Liver (tissue), 8 donors: ENCODE measurements at regions not wholly inside any gene's neighbourhood (a gene's known extent, or its start where the extent isn't known, plus 50 kb on each side); places are given as distances from the start of the nearest gene placed in this dataset.

Experiments
- DNase-seq: peaks from one replicate; pipeline ENCODE4 v3.0.0-alpha.2; 2017; ENCODE audit warnings: low spot score
- H3K27ac ChIP-seq, 2 donors: one replicate each; pipeline ENCODE4 v1.7.0; 2013; ENCODE audit warnings: inconsistent platforms in 2 of 2, low read length in 2 of 2, control low read depth in 1 of 2, low read depth in 1 of 2, mild to moderate bottlenecking in 1 of 2
- H3K27me3 ChIP-seq, 4 donors: one replicate each; pipeline versions ENCODE4 v1.6.1 to v1.7.0; 2013; ENCODE audit warnings: low read length in 3 of 4, inconsistent platforms in 1 of 4, mild to moderate bottlenecking in 1 of 4, moderate library complexity in 1 of 4; ENCODE audit not compliant: control insufficient read depth in 4 of 4, insufficient read depth in 4 of 4
- H3K36me3 ChIP-seq, 4 donors: one replicate each; pipeline versions ENCODE4 v1.6.1 to v1.7.0; 2013; ENCODE audit warnings: low read length in 3 of 4, mild to moderate bottlenecking in 3 of 4, low read depth in 1 of 4, moderate library complexity in 1 of 4; ENCODE audit not compliant: control insufficient read depth in 4 of 4, insufficient read depth in 3 of 4
- H3K4me1 ChIP-seq, 4 donors: one replicate each; pipeline versions ENCODE4 v1.6.1 to v1.7.0; 2013; ENCODE audit warnings: low read length in 3 of 4, mild to moderate bottlenecking in 3 of 4, moderate library complexity in 1 of 4; ENCODE audit not compliant: control insufficient read depth in 4 of 4, insufficient read depth in 4 of 4
- H3K4me3 ChIP-seq, 3 donors: one replicate each; pipeline versions ENCODE4 v1.6.1 to v1.7.0; 2013; ENCODE audit warnings: low read length in 3 of 3, control low read depth in 1 of 3, low read depth in 1 of 3, mild to moderate bottlenecking in 1 of 3
- H3K9ac ChIP-seq, 2 donors: one replicate each; pipeline ENCODE4 v1.7.0; 2013; ENCODE audit warnings: low read length in 2 of 2, mild to moderate bottlenecking in 2 of 2, moderate library complexity in 2 of 2, control low read depth in 1 of 2, low read depth in 1 of 2
- H3K9me3 ChIP-seq, 4 donors: one replicate each; pipeline versions ENCODE4 v1.6.1 to v1.7.0; 2013; ENCODE audit warnings: low read length in 3 of 4; ENCODE audit not compliant: control insufficient read depth in 4 of 4
- ATF3 ChIP-seq: IDR thresholded peaks from 2 replicates; pipeline ENCODE4 v1.6.1; 2016; ENCODE audit warnings: antibody characterized with exemption
- CTCF ChIP-seq: fragments of 150-350 bp; IDR thresholded peaks from 2 replicates; pipeline ENCODE4 v1.5.1; 2017; ENCODE audit warnings: improper control_type of control experiment, low read depth, low read length; ENCODE audit not compliant: missing input control
- EGR1 ChIP-seq, 2 donors: IDR thresholded peaks; 2 replicates each; pipeline ENCODE4 v1.6.1; 2016 to 2018; ENCODE audit warnings: antibody characterized with exemption in 2 of 2, low read depth in 2 of 2
- FOXA1 ChIP-seq: IDR thresholded peaks from 2 replicates; pipeline ENCODE4 v1.6.1; 2016; ENCODE audit warnings: antibody characterized with exemption
- FOXA2 ChIP-seq: IDR thresholded peaks from 2 replicates; pipeline ENCODE4 v1.6.1; 2016; ENCODE audit warnings: antibody characterized with exemption
- GABPA ChIP-seq, 2 donors: IDR thresholded peaks in 1 of 2; conservative IDR thresholded peaks in 1 of 2; 2 replicates each; pipeline ENCODE4 v1.6.1; 2016; ENCODE audit warnings: antibody characterized with exemption in 2 of 2, mild to moderate bottlenecking in 1 of 2, moderate library complexity in 1 of 2
- HNF4A ChIP-seq, 2 donors: conservative IDR thresholded peaks; 2 replicates each; pipeline ENCODE4 v1.6.1; 2016; ENCODE audit warnings: antibody characterized with exemption in 2 of 2, mild to moderate bottlenecking in 2 of 2
- HNF4G ChIP-seq: IDR thresholded peaks from 2 replicates; pipeline ENCODE4 v1.6.1; 2016; ENCODE audit warnings: antibody characterized with exemption
- JUND ChIP-seq, 2 donors: IDR thresholded peaks; 2 replicates each; pipeline ENCODE4 v1.6.1; 2016; ENCODE audit warnings: antibody characterized with exemption in 2 of 2
- MAX ChIP-seq: IDR thresholded peaks from 2 replicates; pipeline ENCODE4 v1.6.1; 2016; ENCODE audit warnings: antibody characterized with exemption
- NR2F2 ChIP-seq: IDR thresholded peaks from 2 replicates; pipeline ENCODE4 v1.6.1; 2016; ENCODE audit warnings: antibody characterized with exemption
- RAD21 ChIP-seq, 2 donors: IDR thresholded peaks; 2 replicates each; pipeline ENCODE4 v1.6.1; 2016; ENCODE audit warnings: antibody characterized with exemption in 2 of 2, mild to moderate bottlenecking in 2 of 2
- RXRA ChIP-seq, 2 donors: IDR thresholded peaks; 2 replicates each; pipeline ENCODE4 v1.6.1; 2017 to 2018; ENCODE audit warnings: antibody characterized with exemption in 2 of 2, mild to moderate bottlenecking in 1 of 2
- SP1 ChIP-seq: IDR thresholded peaks from 2 replicates; pipeline ENCODE4 v1.6.1; 2018; ENCODE audit warnings: antibody characterized with exemption, mild to moderate bottlenecking
- TAF1 ChIP-seq: conservative IDR thresholded peaks from 2 replicates; pipeline ENCODE4 v1.6.1; 2016; ENCODE audit warnings: antibody characterized with exemption, mild to moderate bottlenecking
- YY1 ChIP-seq: IDR thresholded peaks from 2 replicates; pipeline ENCODE4 v1.6.1; 2016; ENCODE audit warnings: antibody characterized with exemption, mild to moderate bottlenecking
- ZBTB33 ChIP-seq: IDR thresholded peaks from 2 replicates; pipeline ENCODE4 v1.6.1; 2016; ENCODE audit warnings: antibody characterized with exemption
- WGBS: extraction: QIAGEN DNeasy Blood & Tissue Kit; methylation state at CpG from one replicate; pipeline ENCODE4 v1.1.7; 2013; 5-methylcytosine and 5-hydroxymethylcytosine counted together
- donor health status: healthy.
- donor health status: healthy.
- donor health status: healthy.
- donor health status: healthy.
- donor health status: healthy.

- TF ChIP-seq RAD21 (IDR thresholded peaks at IDR 0.05) (no peak), FOXA1 (no peak), HNF4G (no peak), JUND (IDR thresholded peaks at IDR 0.05) (no peak), MAX (no peak), FOXA2 (no peak), RXRA (IDR thresholded peaks at IDR 0.05) (no peak)
Measured at GRCh38 chr7:51881309-51881708, 564.7 kb upstream of the COBL start (continued).

DNA sequence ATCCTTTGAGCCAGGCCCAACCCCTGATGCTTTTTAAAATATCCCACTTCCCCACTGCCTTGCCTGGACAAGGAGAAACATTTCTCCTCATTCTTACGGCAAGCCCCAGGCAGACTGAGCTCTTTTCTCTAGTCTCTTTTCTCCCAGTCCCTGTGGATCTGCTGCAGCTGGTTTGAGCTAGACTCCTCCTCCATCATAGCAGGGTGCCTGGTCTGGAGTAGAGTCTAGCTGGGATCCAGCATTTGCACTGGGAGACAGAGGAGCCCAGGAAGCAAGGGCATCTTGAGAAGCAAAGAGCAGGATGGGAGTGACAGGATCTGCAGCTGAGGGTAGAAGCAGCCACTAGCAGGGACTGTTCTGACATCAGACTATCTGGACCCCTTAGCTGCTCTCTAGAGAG, 562.3 kb upstream of the COBL start:
- Histone ChIP-seq H3K4me1 (no peaks in the 10 kb centered on the region), H3K27me3 (no peaks in the 10 kb centered on the region), H3K9ac (no peak overlapping the region), H3K27ac (no peak overlapping the region), H3K9me3 (no peaks in the 10 kb centered on the region), H3K36me3 (no peaks in the 10 kb centered on the region), H3K4me3 (no peak overlapping the region)
- TF ChIP-seq TAF1, result no peak
- no peak for TF ChIP-seq RAD21 (IDR thresholded peaks at IDR 0.05)
- TF ChIP-seq MAX, result no peak
- TF ChIP-seq RXRA (IDR thresholded peaks at IDR 0.05), result no peak
- no peak for TF ChIP-seq HNF4A (conservative IDR thresholded peaks at IDR 0.05)
- TF ChIP-seq ATF3, result no peak
- no peak for TF ChIP-seq ZBTB33
- no peak for TF ChIP-seq HNF4G
- DNase-seq, result no peak
- WGBS, result 63% methylated on average over 1 of the region's 1 CpG

- H3K9me3 ChIP-seq, result no peaks in the 10 kb centered on the region
- H3K27ac ChIP-seq, result no peak overlapping the region
- H3K36me3 ChIP-seq, result no peaks in the 10 kb centered on the region
- no peak overlapping the region for H3K9ac ChIP-seq
- no peak for DNase-seq
- H3K4me1 ChIP-seq, result no peaks in the 10 kb centered on the region
- no peak for TF ChIP-seq RAD21 (IDR thresholded peaks at IDR 0.05)
- TF ChIP-seq HNF4G, result no peak
- no peak for TF ChIP-seq FOXA2
- TF ChIP-seq SP1, result no peak
- TF ChIP-seq ZBTB33, result no peak
- no peak for TF ChIP-seq CTCF
- no peak for TF ChIP-seq HNF4A (conservative IDR thresholded peaks at IDR 0.05)
- no peak for TF ChIP-seq EGR1 (IDR thresholded peaks at IDR 0.05; ENCODE audit: low read depth in 2 of 2)
- TF ChIP-seq NR2F2, result no peak
- TF ChIP-seq GABPA (IDR thresholded peaks at IDR 0.05 in 1 of 2, conservative IDR thresholded peaks at IDR 0.05 in 1 of 2), result no peak
- no peak for TF ChIP-seq YY1
- TF ChIP-seq JUND (IDR thresholded peaks at IDR 0.05), result no peak
- TF ChIP-seq ATF3, result no peak
- no peak for TF ChIP-seq MAX
- TF ChIP-seq TAF1, result no peak
- no peak overlapping the region for H3K4me3 ChIP-seq
- whole genome bisulfite sequencing, result 74% methylated on average over 6 of the region's 6 CpGs
- no peaks in the 10 kb centered on the region for H3K27me3 ChIP-seq
Measured at GRCh38 chr7:51869452-51869851, 552.8 kb upstream of the COBL start.
